ENCODE measurements at regions not wholly inside any gene's neighbourhood (a gene's known extent, or its start where the extent isn't known, plus 50 kb on each side); places are given as distances from the start of the nearest gene placed in this dataset.
A peak's percentile ranks its signal among the peaks of the same experiment; 100 is the strongest.

DNA sequence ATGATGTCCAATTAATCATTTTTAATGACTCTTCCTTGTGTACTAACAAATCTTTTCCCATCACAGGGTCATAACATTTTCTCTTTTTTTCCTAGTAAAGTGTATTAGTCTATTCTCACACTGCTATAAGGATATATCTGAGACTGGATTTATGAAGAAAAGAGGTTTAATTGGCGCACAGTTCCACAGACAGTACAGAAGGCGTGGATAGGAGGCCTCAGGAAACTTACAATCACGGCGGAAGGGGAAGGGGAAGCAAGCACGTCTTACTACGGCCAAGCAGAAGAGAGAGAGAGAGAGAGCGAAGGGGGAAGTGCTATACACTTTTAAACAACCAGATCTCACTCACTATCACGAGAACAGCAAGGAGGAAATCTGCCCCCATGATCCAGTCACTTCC, 359.4 kb upstream of the NFE2L3 start:
- DNase-seq (ENCODE audit: low read depth) = no peak

DNA sequence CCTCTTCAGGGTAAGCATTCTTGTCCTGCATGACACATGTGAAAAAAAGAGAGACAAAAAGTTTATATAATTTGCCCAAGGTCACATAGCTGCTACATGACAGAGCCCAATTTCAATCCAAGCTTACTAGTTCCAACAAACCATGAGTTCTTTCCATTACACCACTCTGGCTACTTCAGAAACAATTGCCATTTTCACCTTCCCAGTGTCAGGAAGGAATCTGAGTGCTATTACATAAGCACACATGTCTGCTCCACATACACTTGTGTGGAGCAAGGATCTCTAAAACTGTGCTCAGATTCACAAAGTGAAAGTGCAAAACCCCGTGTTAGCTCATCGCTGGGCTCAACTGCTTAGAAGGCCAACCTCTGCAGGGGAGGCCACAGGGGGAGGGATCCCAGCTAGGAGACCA, 356.2 kb upstream of the NFE2L3 start:
- no peak overlapping the region for H3K4me3 ChIP-seq (ENCODE audit: low read depth, low read length)
- TF ChIP-seq CTCF (conservative IDR thresholded peaks at IDR 0.05; ENCODE audit: low read depth, low read length) = no peak
- peak; percentile 77 for DNase-seq (ENCODE audit: low read depth)

More for the DNA sequence above, 359.4 kb upstream of the NFE2L3 start:
- no peak overlapping the region for H3K4me3 ChIP-seq (ENCODE audit: low read depth, low read length)
- no peak for TF ChIP-seq CTCF (conservative IDR thresholded peaks at IDR 0.05; ENCODE audit: low read depth, low read length)

GRCh38 chr7:25798344-25798743, 353.7 kb upstream of the NFE2L3 start:
- H3K4me3 ChIP-seq (ENCODE audit: low read depth, low read length) = no peak overlapping the region
- no peak for TF ChIP-seq CTCF (conservative IDR thresholded peaks at IDR 0.05; ENCODE audit: low read depth, low read length)
- DNase-seq (ENCODE audit: low read depth) = no peak

GRCh38 chr7:25801214-25801613, 350.8 kb upstream of the NFE2L3 start:
- no peak for TF ChIP-seq CTCF (conservative IDR thresholded peaks at IDR 0.05; ENCODE audit: low read depth, low read length)
- no peak overlapping the region for H3K4me3 ChIP-seq (ENCODE audit: low read depth, low read length)

GRCh38 chr7:25802057-25802456, 349.9 kb upstream of the NFE2L3 start:
- TF ChIP-seq CTCF (conservative IDR thresholded peaks at IDR 0.05; ENCODE audit: low read depth, low read length) = no peak
- no peak overlapping the region for H3K4me3 ChIP-seq (ENCODE audit: low read depth, low read length)
- no peak for DNase-seq (ENCODE audit: low read depth)

More at GRCh38 chr7:25801214-25801613, 350.8 kb upstream of the NFE2L3 start:
- DNase-seq (ENCODE audit: low read depth) = no peak

DNA sequence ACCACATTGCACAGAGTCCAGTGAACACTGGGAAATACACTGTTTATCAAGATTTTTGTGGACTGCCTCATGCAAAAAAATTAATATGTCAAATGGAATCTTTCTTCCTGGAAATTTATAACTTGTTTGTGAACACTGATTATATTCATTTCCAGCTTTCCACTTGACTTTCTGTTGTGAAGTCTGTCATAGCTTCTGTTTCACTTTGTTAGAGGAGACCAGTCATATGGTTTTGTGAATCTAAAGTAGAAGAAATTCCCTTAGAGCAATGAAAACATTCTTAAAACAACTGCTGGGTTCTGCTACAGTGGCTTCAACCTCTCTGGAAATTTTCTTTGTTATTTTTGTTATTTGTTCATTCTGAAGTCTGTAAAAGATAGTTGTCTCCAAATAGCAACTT, 349.5 kb upstream of the NFE2L3 start:
- no peak overlapping the region for H3K4me3 ChIP-seq (ENCODE audit: low read depth, low read length)
- TF ChIP-seq CTCF (conservative IDR thresholded peaks at IDR 0.05; ENCODE audit: low read depth, low read length) = no peak
- no peak for DNase-seq (ENCODE audit: low read depth)

DNA sequence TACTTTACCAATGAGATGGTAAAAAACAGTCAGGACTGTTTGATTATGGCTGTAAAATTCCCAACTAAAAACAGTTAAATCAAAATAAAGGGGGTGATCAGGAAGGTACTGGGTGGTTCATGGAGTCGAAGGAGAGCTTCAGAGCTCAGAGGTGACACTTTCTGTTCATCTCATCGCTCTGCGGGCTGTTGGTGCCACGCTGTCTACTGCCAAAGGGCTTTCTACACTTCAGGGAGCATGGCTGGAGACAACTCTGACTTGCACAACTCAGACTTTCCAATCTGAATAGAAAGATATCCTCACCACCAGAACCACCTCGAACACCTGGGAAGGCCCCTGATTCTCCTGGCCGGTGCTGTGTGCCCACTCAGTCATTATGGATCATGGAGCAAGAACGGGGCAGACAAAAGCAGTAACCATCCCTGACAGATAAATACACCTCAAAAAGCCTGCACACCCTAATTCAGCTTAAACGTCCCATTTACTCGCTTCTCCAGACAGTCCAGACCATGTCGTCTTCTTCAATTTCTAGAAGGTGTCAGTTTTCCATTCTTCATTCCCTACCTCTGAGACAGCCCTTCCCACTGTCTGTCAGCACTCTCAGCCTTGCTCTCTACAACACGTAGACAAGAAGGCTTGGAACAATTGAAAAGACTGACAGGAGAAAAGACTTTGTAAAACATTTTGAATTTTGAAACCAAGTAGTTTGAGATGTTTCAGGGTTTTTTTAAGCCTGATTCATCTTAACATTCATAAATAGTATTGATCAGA, 348.7 kb upstream of the NFE2L3 start:
- H3K4me3 ChIP-seq (ENCODE audit: low read depth, low read length) = no peak overlapping the region
- no peak for TF ChIP-seq CTCF (conservative IDR thresholded peaks at IDR 0.05; ENCODE audit: low read depth, low read length)
- no peak for DNase-seq (ENCODE audit: low read depth)

Data from choroid plexus epithelial cell (primary cell).